H9 (cell line): ENCODE measurements at regions not wholly inside any gene's neighbourhood (a gene's known extent, or its start where the extent isn't known, plus 50 kb on each side); places are given as distances from the start of the nearest gene placed in this dataset.

Source experiments
- DNase-seq: peaks from one replicate; pipeline ENCODE4 v3.0.0-alpha.2; 2017
- H2AFZ ChIP-seq: one replicate; pipeline ENCODE4 v1.6.1; 2013; ENCODE audit warnings: mild to moderate bottlenecking, low read length, control low read depth, moderate library complexity
- H2AK5ac ChIP-seq: 2 replicates; pipeline ENCODE4 v1.6.1; 2013; ENCODE audit warnings: low read length, control low read depth, mixed read lengths; ENCODE audit not compliant: insufficient read length
- H2BK120ac ChIP-seq: one replicate; pipeline ENCODE4 v1.6.1; 2013; ENCODE audit warnings: low read depth, mild to moderate bottlenecking, low read length, control low read depth, inconsistent platforms; ENCODE audit not compliant: poor library complexity, severe bottlenecking
- H2BK12ac ChIP-seq: 2 replicates; pipeline ENCODE4 v1.6.1; 2013; ENCODE audit warnings: low read length, control low read depth, mixed read lengths, low read depth; ENCODE audit not compliant: insufficient read length
- H2BK15ac ChIP-seq: 2 replicates; pipeline ENCODE4 v1.6.1; 2013; ENCODE audit warnings: low read depth, low read length, control low read depth
- H2BK20ac ChIP-seq: one replicate; pipeline ENCODE4 v1.6.1; 2013; ENCODE audit warnings: low read depth, mild to moderate bottlenecking, low read length, control low read depth, inconsistent platforms; ENCODE audit not compliant: poor library complexity, severe bottlenecking
- H2BK5ac ChIP-seq: 2 replicates; pipeline ENCODE4 v1.6.1; 2013; ENCODE audit warnings: low read length, control low read depth, mixed read lengths; ENCODE audit not compliant: insufficient read length
- H3K14ac ChIP-seq: 2 replicates; pipeline ENCODE4 v1.6.1; 2013; ENCODE audit warnings: low read length, control low read depth; ENCODE audit not compliant: insufficient read depth
- H3K18ac ChIP-seq: 2 replicates; pipeline ENCODE4 v1.6.1; 2013; ENCODE audit warnings: low read depth, mild to moderate bottlenecking, mixed read lengths, low read length, control low read depth; ENCODE audit not compliant: insufficient read length
- H3K23ac ChIP-seq: 2 replicates; pipeline ENCODE4 v1.6.1; 2013; ENCODE audit warnings: low read length, control low read depth, mixed read lengths, low read depth; ENCODE audit not compliant: insufficient read length
- H3K23me2 ChIP-seq: 2 replicates; pipeline ENCODE4 v1.6.1; 2013; ENCODE audit warnings: low read depth, mild to moderate bottlenecking, mixed read lengths, low read length, control low read depth; ENCODE audit not compliant: insufficient read length, poor library complexity, severe bottlenecking
- H3K27ac ChIP-seq: 2 replicates; pipeline ENCODE4 v1.5.1; 2013; ENCODE audit warnings: low read length, control low read depth, mixed read lengths, low read depth; ENCODE audit not compliant: insufficient read length
- H3K27me3 ChIP-seq: 2 replicates; pipeline ENCODE4 v1.6.1; 2013; ENCODE audit warnings: low read length, control low read depth, inconsistent platforms; ENCODE audit not compliant: insufficient read depth
- H3K4ac ChIP-seq: 2 replicates; pipeline ENCODE4 v1.6.1; 2013; ENCODE audit warnings: low read depth, mild to moderate bottlenecking, control low read depth, inconsistent platforms, low read length, moderate library complexity
- H3K4me1 ChIP-seq: 2 replicates; pipeline ENCODE4 v1.6.1; 2013; ENCODE audit warnings: low read length, control low read depth, inconsistent platforms; ENCODE audit not compliant: insufficient read depth
- H3K4me2 ChIP-seq: 2 replicates; pipeline ENCODE4 v1.6.1; 2013; ENCODE audit warnings: low read length, control low read depth, mixed read lengths; ENCODE audit not compliant: insufficient read length, insufficient read depth
- H3K56ac ChIP-seq: 2 replicates; pipeline ENCODE4 v1.6.1; 2013; ENCODE audit warnings: low read depth, mild to moderate bottlenecking, mixed read lengths, low read length, control low read depth; ENCODE audit not compliant: insufficient read length
- H3K79me1 ChIP-seq: 2 replicates; pipeline ENCODE4 v1.6.1; 2013; ENCODE audit warnings: low read depth, mild to moderate bottlenecking, moderate library complexity, low read length, control low read depth, inconsistent platforms; ENCODE audit not compliant: insufficient read depth, poor library complexity, severe bottlenecking
- H3K79me2 ChIP-seq: 2 replicates; pipeline ENCODE4 v1.6.1; 2013; ENCODE audit warnings: low read length, control low read depth, inconsistent platforms; ENCODE audit not compliant: insufficient read depth
- H3K9ac ChIP-seq: 2 replicates; pipeline ENCODE4 v1.6.1; 2013; ENCODE audit warnings: low read length, control low read depth, mixed read lengths; ENCODE audit not compliant: insufficient read length; ENCODE audit errors: extremely low read depth
- H3K9me3 ChIP-seq: one replicate; pipeline ENCODE4 v1.6.1; 2013; ENCODE audit warnings: low read depth, low read length, inconsistent platforms; ENCODE audit not compliant: control insufficient read depth
- H3T11ph ChIP-seq: one replicate; pipeline ENCODE4 v1.6.1; 2013; ENCODE audit warnings: mild to moderate bottlenecking, low read length, control low read depth, inconsistent platforms
- H4K20me1 ChIP-seq: one replicate; pipeline ENCODE4 v1.6.1; 2013; ENCODE audit not compliant: control insufficient read depth, insufficient read length, insufficient read depth
- H4K5ac ChIP-seq: 2 replicates; pipeline ENCODE4 v1.6.1; 2013; ENCODE audit warnings: low read depth, mild to moderate bottlenecking, mixed read lengths, low read length, control low read depth; ENCODE audit not compliant: insufficient read length
- H4K8ac ChIP-seq: replicated peaks from 2 replicates; pipeline ENCODE4 v1.6.1; 2013; ENCODE audit warnings: low read length, control low read depth, mixed read lengths, low read depth; ENCODE audit not compliant: insufficient read length
- H4K91ac ChIP-seq: 2 replicates; pipeline ENCODE4 v1.6.1; 2013; ENCODE audit warnings: low read depth, mild to moderate bottlenecking, moderate library complexity, mixed read lengths, low read length, control low read depth; ENCODE audit not compliant: insufficient read length
- H3K27ac Mint-ChIP-seq, 3 experiments: 2 replicates in 2 of 3; 3 replicates in 1 of 3; pipeline ENCODE4 v1.8.0; 2020 to 2021; ENCODE audit warnings: mixed read lengths in 3 of 3, mild to moderate bottlenecking in 1 of 3, moderate library complexity in 1 of 3
- H3K27me3 Mint-ChIP-seq: 2 replicates; pipeline ENCODE4 v1.8.0; 2021; ENCODE audit warnings: low read depth, mild to moderate bottlenecking, moderate library complexity, mixed read lengths
- H3K36me3 Mint-ChIP-seq, 3 experiments: 2 replicates in 2 of 3; 3 replicates in 1 of 3; pipeline ENCODE4 v1.8.0; 2020 to 2021; ENCODE audit warnings: low read depth in 3 of 3, mixed read lengths in 3 of 3; ENCODE audit not compliant: insufficient read depth in 1 of 3
- H3K4me1 Mint-ChIP-seq, 2 experiments: 2 replicates each; pipeline ENCODE4 v1.8.0; 2020; ENCODE audit warnings: mixed read lengths in 2 of 2
- H3K4me3 Mint-ChIP-seq, 2 experiments: 2 replicates in 1 of 2; 3 replicates in 1 of 2; pipeline ENCODE4 v1.8.0; 2020 to 2021; ENCODE audit warnings: mild to moderate bottlenecking in 2 of 2, mixed read lengths in 2 of 2, moderate library complexity in 1 of 2
- H3K9me3 Mint-ChIP-seq, 2 experiments: 2 replicates in 1 of 2; 3 replicates in 1 of 2; pipeline ENCODE4 v1.8.0; 2020; ENCODE audit warnings: mild to moderate bottlenecking in 2 of 2, mixed read lengths in 2 of 2, moderate library complexity in 1 of 2
- CTCF ChIP-seq: fragments of 200-600 bp; sonication (generic); conservative IDR thresholded peaks from 3 replicates; pipeline ENCODE4 v1.8.0; 2021; ENCODE audit warnings: antibody characterized with exemption, mild to moderate bottlenecking
- WGBS: extraction: QIAGEN DNeasy Blood & Tissue Kit; methylation state at CpG from one replicate; pipeline ENCODE4 v1.1.7; 2013; ENCODE audit warnings: missing lambda C conversion rate, low lambda C conversion rate, mixed read lengths; ENCODE audit not compliant: insufficient read length; ENCODE audit errors: extremely low coverage; 5-methylcytosine and 5-hydroxymethylcytosine counted together

GRCh38 chr11:42595876-42596275, 715.9 kb upstream of the API5 start:
- no peak overlapping the region for H2BK5ac ChIP-seq
- no CpG with 5 or more reads among the region's 2 CpGs for WGBS
- H3K4me3 Mint-ChIP-seq, result no peak overlapping the region
- H3K23ac ChIP-seq, result no peak overlapping the region
- H2BK12ac ChIP-seq, result no peak overlapping the region
- no peak for DNase-seq
- no peak overlapping the region for H2AK5ac ChIP-seq
- no peaks in the 10 kb centered on the region for H4K20me1 ChIP-seq
- peaks cover 10% of the 10 kb centered on the region for H3K4me1 ChIP-seq
- no peaks in the 10 kb centered on the region; the same call in none of the 2 replicates for H3K27me3 Mint-ChIP-seq
- H3K4me2 ChIP-seq, result no peak overlapping the region
- peaks cover 30 to 42% of the 10 kb centered on the region in 2 experiments for H3K4me1 Mint-ChIP-seq
- H2BK120ac ChIP-seq, result no peak overlapping the region
- H2BK15ac ChIP-seq, result no peak overlapping the region
- H2BK20ac ChIP-seq, result no peak overlapping the region
- no peaks in the 10 kb centered on the region for H3K23me2 ChIP-seq
- no peaks in the 10 kb centered on the region; a peak in 1 of 5 replicates for H3K9me3 Mint-ChIP-seq
- no peaks in the 10 kb centered on the region; the same call in 1 of the 2 replicates for H3K27me3 ChIP-seq
- H2AFZ ChIP-seq, result no peak overlapping the region
- no peak overlapping the region for H4K8ac ChIP-seq
- no peaks in the 10 kb centered on the region for H3K79me2 ChIP-seq
- no peak overlapping the region for H3K4ac ChIP-seq
- H4K5ac ChIP-seq, result no peak overlapping the region
- H3K14ac ChIP-seq, result no peak overlapping the region
- no peak overlapping the region for H3K18ac ChIP-seq
- no peak overlapping the region for H3K27ac ChIP-seq
- peak overlapping the region in 2 of 3 experiments; percentile 66 to 79; a peak in 5 of 7 replicates for H3K27ac Mint-ChIP-seq
- H4K91ac ChIP-seq, result no peak overlapping the region
- no peak overlapping the region for H3K56ac ChIP-seq
- no peaks in the 10 kb centered on the region for H3K79me1 ChIP-seq
- no peak overlapping the region for H3T11ph ChIP-seq
- H3K9ac ChIP-seq, result no peak overlapping the region
- H3K36me3 Mint-ChIP-seq, result no peaks in the 10 kb centered on the region
- H3K9me3 ChIP-seq, result no peaks in the 10 kb centered on the region
- TF ChIP-seq CTCF, result no peak
